Adipocyte (in vitro differentiated cells): ENCODE measurements at regions not wholly inside any gene's neighbourhood (a gene's known extent, or its start where the extent isn't known, plus 50 kb on each side); places are given as distances from the start of the nearest gene placed in this dataset.

Source experiments
- DNase-seq: peaks from one replicate; pipeline ENCODE4 v3.0.0-alpha.2; 2015; ENCODE audit warnings: low read depth
- H3K27me3 ChIP-seq: replicated peaks from 2 replicates; pipeline ENCODE4 v1.7.0; 2013; ENCODE audit warnings: mild to moderate bottlenecking, low read length, moderate library complexity; ENCODE audit not compliant: control insufficient read depth, insufficient read depth
- H3K36me3 ChIP-seq: 2 replicates; pipeline ENCODE4 v1.7.0; 2013; ENCODE audit warnings: low read length, mild to moderate bottlenecking, moderate library complexity; ENCODE audit not compliant: control insufficient read depth, insufficient read depth, severe bottlenecking
- H3K4me1 ChIP-seq: 2 replicates; pipeline ENCODE4 v1.7.0; 2013; ENCODE audit warnings: mild to moderate bottlenecking, low read length, moderate library complexity; ENCODE audit not compliant: control insufficient read depth, insufficient read depth
- H3K4me3 ChIP-seq: 2 replicates; pipeline ENCODE4 v1.7.0; 2013; ENCODE audit warnings: mild to moderate bottlenecking, low read length, moderate library complexity
- H3K9ac ChIP-seq: 2 replicates; pipeline ENCODE4 v1.7.0; 2013; ENCODE audit warnings: mild to moderate bottlenecking, low read length, moderate library complexity
- H3K9me3 ChIP-seq: 2 replicates; pipeline ENCODE4 v1.7.0; 2013; ENCODE audit warnings: mild to moderate bottlenecking, low read length, moderate library complexity; ENCODE audit not compliant: control insufficient read depth

- Histone ChIP-seq H3K9me3 (no peaks in the 10 kb centered on the region), H3K4me3 (no peak overlapping the region), H3K27me3 (no peaks in the 10 kb centered on the region), H3K9ac (no peak overlapping the region), H3K36me3 (no peaks in the 10 kb centered on the region), H3K4me1 (no peaks in the 10 kb centered on the region)
- DNase-seq = no peak
These were observed 1356.2 kb downstream of the MAT2B start for GRCh38 chr5:164861610-164862009.

DNA sequence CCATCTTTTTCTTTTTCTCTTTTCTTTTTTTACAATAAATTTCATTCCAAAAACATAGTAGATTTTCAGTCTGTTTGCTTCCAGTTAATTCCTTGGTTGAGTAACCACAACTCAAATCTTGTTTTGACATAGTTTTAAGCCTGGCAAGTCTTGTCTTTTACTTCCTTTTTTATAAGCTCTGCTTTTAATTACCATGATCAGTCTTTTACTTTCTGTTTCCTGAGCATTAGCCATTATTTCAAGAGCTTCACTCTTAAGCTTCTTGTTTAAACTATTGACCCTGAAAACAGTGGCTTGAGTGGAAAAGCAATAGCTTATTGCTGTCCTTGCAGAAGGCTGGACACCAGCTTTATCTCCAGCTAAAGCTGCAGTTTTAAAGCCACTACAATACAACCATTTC lies 1363.3 kb downstream of the MAT2B start:
- Histone ChIP-seq H3K9ac (no peak overlapping the region), H3K27me3 (no peaks in the 10 kb centered on the region), H3K36me3 (no peaks in the 10 kb centered on the region), H3K4me3 (no peak overlapping the region), H3K9me3 (peaks cover 3% of the 10 kb centered on the region), H3K4me1 (no peaks in the 10 kb centered on the region)
- no peak for DNase-seq

DNA sequence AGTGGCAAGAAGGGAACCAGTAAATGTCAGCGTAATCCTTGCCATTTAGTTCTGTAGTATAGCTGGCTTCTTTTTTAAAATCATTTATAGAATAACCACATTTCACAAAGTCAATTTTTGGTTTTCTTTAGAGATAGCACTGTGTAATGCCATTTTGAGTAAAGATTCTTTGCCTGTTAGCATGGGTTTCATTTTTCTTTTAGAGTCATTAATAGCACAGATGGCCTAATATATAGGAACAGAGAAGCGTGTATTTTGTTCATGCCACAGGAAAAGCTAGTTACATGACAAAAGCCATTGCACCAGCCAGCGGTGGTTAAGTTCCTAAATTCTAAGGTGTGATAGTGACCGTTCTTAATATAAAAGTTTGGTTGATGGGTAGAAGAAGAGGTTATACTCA lies 1363.9 kb downstream of the MAT2B start:
- Histone ChIP-seq H3K4me3 (no peak overlapping the region), H3K4me1 (no peaks in the 10 kb centered on the region), H3K9me3 (peaks cover 3% of the 10 kb centered on the region), H3K27me3 (no peaks in the 10 kb centered on the region), H3K36me3 (no peaks in the 10 kb centered on the region), H3K9ac (no peak overlapping the region)
- no peak for DNase-seq

DNA sequence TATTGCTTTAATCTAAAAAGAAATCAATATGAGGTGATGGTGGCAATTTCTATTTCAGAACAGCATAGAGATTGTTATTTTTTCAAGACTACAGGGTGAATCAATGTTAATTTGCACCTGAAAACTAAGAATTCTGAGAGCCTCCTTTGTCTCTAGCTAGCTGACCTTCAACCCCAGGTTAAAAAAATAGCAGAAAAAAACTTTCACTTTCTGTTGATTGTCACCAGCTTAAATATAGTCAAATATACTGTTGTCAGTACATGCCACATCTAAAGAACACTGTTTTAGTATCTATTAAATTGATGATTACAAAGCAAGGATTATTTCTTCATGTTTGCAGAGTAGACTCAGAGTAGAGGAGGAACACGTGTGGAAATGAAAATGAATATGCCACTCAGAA lies 1371.4 kb downstream of the MAT2B start:
- Histone ChIP-seq H3K9ac (no peak overlapping the region), H3K4me3 (no peak overlapping the region), H3K36me3 (no peaks in the 10 kb centered on the region), H3K4me1 (no peaks in the 10 kb centered on the region), H3K9me3 (peaks cover 21% of the 10 kb centered on the region), H3K27me3 (no peaks in the 10 kb centered on the region)
- DNase-seq = no peak

GRCh38 chr5:164881442-164881841 lies 1376.0 kb downstream of the MAT2B start:
- no peaks in the 10 kb centered on the region for H3K27me3 ChIP-seq
- peaks cover 7% of the 10 kb centered on the region for H3K9me3 ChIP-seq
- no peak for DNase-seq
- no peak overlapping the region for H3K9ac ChIP-seq
- no peaks in the 10 kb centered on the region for H3K36me3 ChIP-seq
- no peak overlapping the region for H3K4me3 ChIP-seq
- no peaks in the 10 kb centered on the region for H3K4me1 ChIP-seq

GRCh38 chr5:164885179-164885578 lies 1379.8 kb downstream of the MAT2B start:
- Histone ChIP-seq H3K27me3 (no peaks in the 10 kb centered on the region), H3K9ac (no peak overlapping the region), H3K9me3 (no peaks in the 10 kb centered on the region), H3K36me3 (no peaks in the 10 kb centered on the region), H3K4me1 (no peaks in the 10 kb centered on the region), H3K4me3 (no peak overlapping the region)
- no peak for DNase-seq

GRCh38 chr5:164893071-164893470 lies 1387.7 kb downstream of the MAT2B start:
- Histone ChIP-seq H3K36me3 (no peaks in the 10 kb centered on the region), H3K4me1 (no peaks in the 10 kb centered on the region), H3K4me3 (no peak overlapping the region), H3K27me3 (no peaks in the 10 kb centered on the region), H3K9me3 (peaks cover 5% of the 10 kb centered on the region), H3K9ac (no peak overlapping the region)
- DNase-seq = no peak

GRCh38 chr5:164898705-164899104 lies 1393.3 kb downstream of the MAT2B start:
- Histone ChIP-seq H3K27me3 (no peaks in the 10 kb centered on the region), H3K36me3 (no peaks in the 10 kb centered on the region), H3K9me3 (no peaks in the 10 kb centered on the region), H3K9ac (no peak overlapping the region), H3K4me3 (no peak overlapping the region), H3K4me1 (no peaks in the 10 kb centered on the region)
- no peak for DNase-seq

- DNase-seq = no peak
- Histone ChIP-seq H3K36me3 (no peaks in the 10 kb centered on the region), H3K27me3 (no peaks in the 10 kb centered on the region), H3K4me1 (no peaks in the 10 kb centered on the region), H3K4me3 (no peak overlapping the region), H3K9me3 (no peaks in the 10 kb centered on the region), H3K9ac (no peak overlapping the region)
These were observed 1404.3 kb downstream of the MAT2B start for GRCh38 chr5:164909673-164910072.

GRCh38 chr5:164921722-164922121 lies 1416.3 kb downstream of the MAT2B start:
- no peaks in the 10 kb centered on the region for H3K36me3 ChIP-seq
- no peaks in the 10 kb centered on the region for H3K4me1 ChIP-seq
- no peak overlapping the region for H3K4me3 ChIP-seq
- no peak for DNase-seq
- H3K9ac ChIP-seq = no peak overlapping the region
- H3K9me3 ChIP-seq = peaks cover 47% of the 10 kb centered on the region
- H3K27me3 ChIP-seq = no peaks in the 10 kb centered on the region

DNA sequence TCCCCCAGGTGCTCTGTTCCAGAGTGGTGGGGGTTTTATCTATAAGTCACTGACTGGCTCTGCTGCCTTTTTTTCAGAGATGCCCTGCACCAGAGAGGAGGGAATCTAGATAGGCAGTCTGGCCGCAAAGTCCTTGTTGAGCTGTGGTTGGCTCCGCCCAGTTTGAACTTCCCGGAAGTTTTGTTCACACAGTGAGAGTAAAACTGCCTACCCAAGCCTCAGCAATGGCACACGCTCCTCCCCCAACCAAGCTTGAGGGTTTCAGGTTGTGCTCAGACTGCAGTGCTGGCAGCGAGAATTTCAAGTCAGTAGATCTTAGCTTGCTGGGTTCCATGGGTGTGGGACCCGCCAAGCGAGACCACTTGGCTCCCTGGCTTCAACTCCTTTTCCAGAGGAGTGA lies 1428.6 kb downstream of the MAT2B start:
- Histone ChIP-seq H3K9ac (no peak overlapping the region), H3K27me3 (no peaks in the 10 kb centered on the region), H3K36me3 (no peaks in the 10 kb centered on the region), H3K4me1 (no peaks in the 10 kb centered on the region), H3K4me3 (no peak overlapping the region), H3K9me3 (no peaks in the 10 kb centered on the region)
- DNase-seq = no peak

- Histone ChIP-seq H3K9ac (no peak overlapping the region), H3K36me3 (no peaks in the 10 kb centered on the region), H3K9me3 (no peaks in the 10 kb centered on the region), H3K4me1 (no peaks in the 10 kb centered on the region), H3K4me3 (no peak overlapping the region), H3K27me3 (no peaks in the 10 kb centered on the region)
- no peak for DNase-seq
These were observed 1429.1 kb downstream of the MAT2B start for GRCh38 chr5:164934561-164934960.
